HG03097 (cell line): ENCODE measurements at regions not wholly inside any gene's neighbourhood (a gene's known extent, or its start where the extent isn't known, plus 50 kb on each side); places are given as distances from the start of the nearest gene placed in this dataset.
"Not testable (repeated sequence)": the region's sequence is repeated elsewhere in the genome, so short reads cannot be mapped to it uniquely, and the experiment has no call there.

Source experiments
- ATAC-seq: cut with Tn5 transposase; IDR thresholded peaks from one replicate; pipeline ENCODE4 v1.9.1; 2021; ENCODE audit not compliant: unreplicated experiment, low FRiP score

DNA sequence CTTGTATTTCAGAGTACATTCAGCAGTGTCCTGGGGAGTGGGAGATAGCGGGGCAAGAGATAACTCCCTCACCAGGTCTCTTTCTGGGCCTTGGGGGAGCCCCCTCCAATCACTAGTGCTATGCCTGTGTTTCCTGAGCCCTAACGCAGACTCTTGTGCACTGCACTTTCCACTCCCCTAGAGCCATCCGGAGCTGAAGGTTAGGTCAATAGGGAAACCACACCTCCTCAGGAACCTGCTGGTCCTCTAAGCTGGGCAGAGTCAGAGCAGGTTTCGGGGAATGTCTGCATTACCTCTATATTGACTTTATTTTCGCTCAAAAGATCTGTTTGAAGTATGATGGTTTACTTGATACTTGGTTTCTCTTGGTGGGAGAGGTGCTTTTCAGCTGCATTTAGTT, 617.0 kb upstream of the ROBO1 start:
- ATAC-seq: no peak

DNA sequence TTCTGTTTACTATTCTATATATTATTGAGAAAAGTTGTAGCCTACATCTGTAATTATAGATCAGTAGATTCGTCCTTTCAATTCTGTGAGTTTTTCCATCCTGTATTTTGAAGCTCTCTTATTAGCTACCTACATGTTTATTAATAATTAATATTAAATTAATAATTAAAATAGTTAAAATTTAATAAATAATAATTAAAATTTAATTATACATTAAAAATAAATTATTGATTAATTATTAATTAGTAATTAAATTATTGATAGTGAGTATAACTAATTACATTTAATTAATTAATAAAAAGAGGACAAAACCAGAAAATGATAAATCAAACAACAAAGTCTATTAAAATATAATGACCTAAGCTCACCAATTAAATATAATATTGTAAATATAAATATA, 606.6 kb upstream of the ROBO1 start:
- no peak for ATAC-seq

DNA sequence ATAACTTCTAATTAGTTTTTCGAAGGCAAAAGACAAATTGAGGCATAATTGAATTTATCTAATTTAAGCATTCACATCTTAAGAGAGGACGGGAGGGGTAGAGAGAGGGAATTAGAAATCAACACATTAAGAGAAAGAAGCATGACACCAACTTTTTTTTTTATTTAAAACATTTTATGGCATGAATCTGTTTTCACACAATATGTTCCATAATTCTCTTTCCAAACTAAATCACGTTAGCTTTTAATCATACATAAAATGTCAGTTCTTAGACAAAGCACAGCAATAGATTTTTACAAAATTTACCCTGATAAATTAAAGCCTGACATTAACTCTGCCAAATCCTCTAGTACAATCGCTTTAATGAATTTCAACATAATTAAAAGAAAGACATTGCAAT, 600.8 kb upstream of the ROBO1 start:
- no peak for ATAC-seq

DNA sequence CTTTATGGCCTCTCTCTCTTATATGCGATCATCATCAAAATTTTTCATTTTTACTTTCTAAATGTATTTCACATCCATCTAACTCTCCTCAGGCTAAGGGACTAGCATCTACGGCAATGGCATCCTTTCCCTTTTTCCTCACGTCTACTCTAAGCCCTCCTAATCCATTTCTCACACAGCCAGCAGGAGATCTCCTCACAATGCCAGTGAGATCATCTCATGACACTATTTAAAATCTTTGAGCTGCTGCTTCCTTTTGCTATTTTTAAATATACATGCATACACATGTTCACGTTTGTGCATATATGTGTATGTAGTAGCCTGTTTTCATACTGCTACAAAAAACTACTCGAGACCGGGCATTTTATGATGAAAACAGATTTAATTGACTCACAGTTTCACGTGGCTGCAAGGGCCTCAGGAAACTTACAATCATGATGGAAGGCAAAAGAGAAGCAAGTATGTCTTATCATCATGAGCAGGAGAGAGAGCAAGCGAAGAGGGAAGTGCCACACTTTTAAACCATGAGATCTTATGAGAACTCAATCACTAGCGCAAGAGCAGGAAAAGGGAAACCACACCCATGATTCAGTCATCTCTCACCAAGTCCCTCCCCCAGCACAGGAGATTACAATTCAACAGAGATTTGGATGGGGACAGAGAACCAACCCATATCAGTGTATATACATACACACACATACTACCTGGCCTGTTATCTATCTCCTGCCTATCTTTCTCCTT, 599.2 kb upstream of the ROBO1 start:
- ATAC-seq: no peak

DNA sequence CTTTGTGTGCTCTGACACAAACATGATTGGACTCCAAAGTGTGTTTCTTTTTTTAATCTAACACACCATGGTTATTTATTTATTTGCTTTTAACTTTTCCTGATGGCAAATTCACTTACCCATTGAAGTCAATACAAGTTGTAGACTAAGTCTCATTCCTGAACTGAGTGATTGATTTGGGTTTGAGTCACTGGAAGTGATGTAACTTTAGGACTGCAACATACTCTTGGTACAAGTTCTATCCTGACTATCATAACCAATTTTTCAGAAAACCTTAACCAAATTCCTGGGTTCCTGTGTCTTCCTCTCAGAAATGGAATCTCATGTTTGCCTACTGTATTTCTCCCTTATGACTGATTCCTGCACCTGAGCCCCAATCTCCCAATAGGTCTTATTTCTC, 590.0 kb upstream of the ROBO1 start:
- no peak for ATAC-seq

DNA sequence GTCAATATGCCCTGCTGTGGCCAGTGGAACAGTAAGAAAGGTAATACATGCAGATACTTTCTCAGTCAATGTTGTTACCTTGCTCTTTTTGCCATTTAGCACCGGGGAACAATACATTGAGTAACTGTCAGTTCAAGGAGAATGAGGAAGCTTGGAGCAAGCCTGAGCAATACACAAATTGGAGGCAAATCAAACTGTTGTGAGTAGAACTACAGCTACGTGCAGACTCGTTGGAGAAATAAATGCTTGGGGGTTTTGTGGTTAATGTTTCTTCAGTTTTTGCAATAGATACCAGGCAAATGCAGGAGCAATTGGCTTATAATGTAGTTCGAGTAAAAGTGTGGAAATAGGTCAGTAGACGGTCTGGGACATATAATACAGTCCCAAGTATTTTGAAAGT, 587.3 kb upstream of the ROBO1 start:
- ATAC-seq: no peak

DNA sequence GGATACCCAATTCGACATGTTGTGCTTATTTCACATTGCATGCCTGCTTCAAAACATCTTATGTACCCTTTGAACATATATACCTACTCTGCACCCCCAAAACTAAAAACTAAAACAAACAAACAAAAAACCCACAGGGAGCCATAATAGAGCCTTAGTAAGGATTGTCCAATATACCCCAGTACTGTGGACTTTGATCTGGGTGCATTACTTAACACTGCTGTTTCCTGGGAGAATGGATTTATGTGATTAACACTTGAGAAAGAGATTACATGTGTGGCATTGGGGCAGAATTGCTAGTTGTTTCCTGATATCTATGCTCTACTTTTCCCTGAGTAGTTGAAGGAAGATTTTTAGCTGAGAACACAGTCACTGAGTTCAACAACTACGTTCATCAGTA, 583.4 kb upstream of the ROBO1 start:
- no peak for ATAC-seq

DNA sequence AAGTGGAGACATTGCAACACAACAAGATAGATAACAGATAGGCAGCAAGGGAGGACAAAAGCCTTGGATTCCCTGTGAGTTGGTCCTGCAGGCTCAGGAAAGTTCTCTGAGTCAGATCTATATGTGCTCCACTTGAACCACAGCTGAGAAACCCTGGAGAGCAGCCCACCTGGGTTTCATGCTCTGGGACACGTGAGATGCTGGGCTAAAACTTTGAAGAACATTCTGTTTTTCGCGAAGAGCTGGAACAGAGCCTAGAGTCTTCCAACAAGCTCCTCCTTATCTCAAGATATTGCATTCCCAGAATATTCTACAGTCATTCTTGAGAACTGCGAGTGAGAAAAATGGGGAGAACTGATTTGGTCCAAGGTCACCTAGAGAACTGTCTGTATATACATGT, 583.0 kb upstream of the ROBO1 start:
- no peak for ATAC-seq

DNA sequence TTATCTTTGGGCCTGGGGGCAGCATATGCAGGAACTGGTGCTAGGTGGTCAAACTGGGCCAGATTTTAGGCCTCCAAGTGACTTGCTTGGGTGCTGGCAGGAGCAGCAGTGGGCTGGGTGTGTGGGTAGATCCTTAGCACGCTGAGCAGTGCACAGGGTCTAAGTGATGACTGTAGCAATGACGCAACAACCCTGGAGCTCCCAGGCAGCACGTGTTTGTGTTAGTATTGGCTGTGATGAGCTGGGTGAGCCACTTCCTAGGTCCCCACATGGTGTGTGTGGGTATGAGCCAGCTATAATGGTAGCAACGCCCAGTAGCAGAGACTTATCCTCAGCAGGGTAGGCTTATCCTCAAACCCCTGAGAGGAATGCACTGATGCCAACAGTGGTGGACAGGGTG, 570.6 kb upstream of the ROBO1 start:
- ATAC-seq: no peak

DNA sequence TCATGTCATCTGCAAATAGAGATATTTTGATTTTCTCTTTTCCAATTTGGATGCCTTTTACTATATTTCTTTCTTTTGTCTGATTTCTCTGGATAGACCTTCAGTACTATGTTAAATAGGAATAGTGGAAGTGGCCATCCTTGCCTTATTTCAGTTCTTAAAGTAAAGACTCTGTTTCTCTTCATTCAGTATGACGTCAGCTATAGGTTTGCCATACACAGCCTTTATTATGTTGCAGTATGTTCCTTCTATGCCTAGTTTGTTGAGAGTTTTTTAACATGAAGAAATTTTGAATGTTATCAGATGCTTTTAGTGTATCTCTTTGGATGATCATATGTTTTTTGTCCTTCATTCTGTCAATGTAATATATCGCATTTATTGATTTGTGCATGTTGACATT, 566.7 kb upstream of the ROBO1 start:
- ATAC-seq: no peak

DNA sequence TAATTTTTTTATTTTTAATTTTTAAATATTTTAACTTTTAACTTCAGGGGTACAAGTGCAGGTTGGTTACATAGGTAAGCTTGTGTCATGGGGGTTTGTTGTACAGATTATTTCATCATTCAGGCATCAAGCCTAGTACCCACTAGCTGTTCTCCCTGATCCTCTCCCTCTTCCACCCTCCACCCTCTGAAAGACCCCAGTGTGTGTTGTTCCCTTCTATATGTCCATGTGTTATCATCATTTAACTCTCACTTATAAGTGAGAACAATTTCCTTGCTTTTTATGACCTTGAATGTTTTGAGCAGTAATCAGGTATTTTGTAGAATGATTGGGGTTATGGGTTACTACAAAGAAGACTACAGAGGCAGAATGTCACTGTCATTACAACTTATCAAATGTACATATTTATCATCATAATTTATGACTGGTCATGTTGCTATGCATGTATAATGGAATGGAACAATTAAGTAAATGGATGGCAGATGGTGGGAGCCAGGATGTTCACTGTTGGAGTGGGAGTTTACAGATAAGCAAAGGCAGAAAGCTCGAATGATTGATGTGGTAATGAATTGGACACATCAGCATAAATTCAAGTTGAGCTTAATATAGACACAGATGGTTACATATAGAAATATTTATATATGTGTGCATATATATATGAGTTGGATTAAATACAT, 563.8 kb upstream of the ROBO1 start:
- no peak for ATAC-seq

DNA sequence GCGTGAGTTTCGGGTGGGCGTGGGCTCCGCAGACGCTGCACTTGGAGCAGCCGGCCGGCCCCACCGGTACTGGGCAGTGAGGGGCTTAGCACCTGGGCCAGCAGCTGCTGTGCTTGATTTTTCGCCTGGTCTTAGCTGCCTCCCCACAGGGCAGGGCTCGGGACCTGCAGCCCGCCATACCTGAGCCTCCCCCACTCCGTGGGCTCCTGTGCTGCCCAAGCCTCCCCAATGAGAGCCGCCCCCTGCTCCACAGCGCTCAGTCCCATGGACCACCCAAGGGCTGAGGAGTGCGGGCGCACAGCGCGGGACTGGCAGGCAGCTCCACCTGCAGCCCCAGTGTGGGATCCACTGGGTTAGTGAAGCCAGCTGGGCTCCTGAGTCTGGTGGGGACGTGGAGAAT, 546.7 kb upstream of the ROBO1 start:
- ATAC-seq: not testable (repeated sequence)

DNA sequence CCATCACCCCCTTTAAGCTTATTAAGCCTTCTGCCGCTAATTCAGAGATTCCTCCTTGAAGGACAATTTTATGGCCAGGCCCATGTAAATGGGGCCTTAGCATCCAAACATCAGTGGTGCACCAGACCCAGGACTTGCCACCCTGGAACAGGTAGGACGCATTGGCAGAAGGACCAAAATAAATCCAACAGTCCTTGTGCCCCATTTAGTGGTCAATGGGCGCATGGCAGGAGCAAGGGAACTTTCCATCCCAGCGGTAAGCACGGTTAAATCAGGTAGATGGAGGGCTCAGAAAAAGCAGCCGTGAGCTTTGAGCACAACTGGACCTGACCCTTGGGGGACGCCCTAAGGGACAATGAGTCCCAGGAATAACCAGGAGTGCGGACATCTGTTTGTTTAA, 540.8 kb upstream of the ROBO1 start:
- no peak for ATAC-seq

DNA sequence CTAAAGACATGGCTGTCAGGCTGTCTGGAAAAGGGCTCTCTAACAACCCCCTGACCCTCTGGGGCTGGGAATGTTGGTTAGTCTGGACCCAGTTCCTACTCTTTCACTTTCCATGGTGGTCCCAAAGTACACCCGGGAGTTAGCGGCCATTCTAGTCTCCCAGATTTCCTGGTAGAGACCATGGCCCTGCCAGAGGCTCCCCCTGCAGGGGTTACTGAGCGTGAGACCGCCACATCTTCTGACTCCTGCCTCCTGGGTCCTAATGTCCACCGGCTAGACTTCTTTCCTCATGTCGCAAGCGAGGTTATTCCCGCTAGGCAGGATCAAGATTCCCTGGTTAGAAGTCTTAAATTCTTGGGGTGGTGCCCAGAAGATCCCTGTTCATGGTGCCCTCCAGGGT, 540.0 kb upstream of the ROBO1 start:
- no peak for ATAC-seq

DNA sequence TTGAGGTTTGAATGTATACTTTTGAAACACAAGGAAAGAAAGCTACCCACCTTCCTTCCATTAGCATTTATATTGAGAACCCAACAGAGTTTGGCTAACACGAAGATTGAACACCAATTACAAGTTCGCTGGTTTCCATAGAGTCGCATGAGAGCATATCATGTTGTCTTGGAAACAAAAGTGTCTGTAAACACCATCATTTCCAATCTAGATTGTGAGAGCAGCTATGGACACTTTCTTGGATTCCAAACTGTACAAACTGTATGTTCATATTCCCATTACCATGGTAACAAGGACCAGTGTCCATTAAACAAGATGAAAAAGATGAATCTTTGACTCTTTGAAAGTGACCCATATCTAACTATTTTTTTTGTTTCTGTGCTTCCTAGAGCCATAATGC, 529.9 kb upstream of the ROBO1 start:
- no peak for ATAC-seq

DNA sequence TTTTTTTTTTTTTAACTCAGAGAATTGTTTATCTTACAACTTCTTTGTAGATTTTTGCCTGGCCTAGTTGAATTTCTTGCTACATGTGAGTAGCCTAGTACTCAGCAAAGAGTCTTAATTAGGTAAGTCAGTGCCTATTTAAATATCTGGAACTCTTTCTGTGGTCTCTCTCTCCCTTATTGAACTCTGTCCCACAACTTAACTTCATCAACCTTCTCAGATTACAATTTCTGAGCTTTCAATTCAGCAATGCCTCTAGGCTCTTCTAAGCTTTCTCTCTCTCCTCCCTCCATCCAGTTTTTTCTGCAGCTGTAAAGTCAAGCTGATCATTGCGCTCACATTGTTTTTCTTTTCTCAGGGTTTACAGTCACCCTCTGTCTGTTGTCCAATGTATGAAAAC, 517.6 kb upstream of the ROBO1 start:
- no peak for ATAC-seq

DNA sequence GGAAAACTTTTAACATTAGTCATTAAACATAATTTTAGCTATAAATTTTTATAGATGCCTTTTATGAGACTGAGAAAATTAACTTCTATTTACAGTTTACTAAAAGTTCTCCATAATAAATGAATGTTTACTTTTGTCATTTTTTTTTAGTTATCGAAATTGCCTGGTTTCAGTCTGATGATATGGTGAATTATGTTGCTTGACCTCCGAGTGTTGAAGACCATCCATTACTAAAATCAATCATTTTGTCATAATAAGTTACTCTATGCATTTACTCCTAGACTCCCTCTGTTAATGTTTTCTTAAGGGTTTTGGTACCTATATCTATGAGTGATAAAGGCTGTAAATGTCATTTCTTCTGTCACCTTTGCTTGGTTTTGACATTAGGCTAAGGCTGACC, 516.0 kb upstream of the ROBO1 start:
- ATAC-seq: no peak

DNA sequence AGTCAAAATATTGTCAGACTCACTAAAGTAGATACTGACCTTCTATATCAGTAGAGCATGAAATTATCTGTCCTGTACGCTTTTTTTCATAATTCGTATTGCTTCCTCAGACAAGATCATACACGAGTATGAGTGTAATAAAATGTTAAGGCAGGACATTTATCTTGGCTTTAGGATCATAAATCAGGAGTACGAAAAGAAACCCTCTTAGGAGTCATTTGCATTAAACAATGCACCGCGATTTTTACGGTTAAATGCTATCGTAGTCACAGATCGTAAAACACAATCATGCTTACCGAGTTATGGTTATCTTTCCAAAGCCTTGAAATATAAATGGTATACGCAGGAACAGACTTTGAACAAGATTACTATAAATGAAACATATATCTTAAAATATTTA, 510.3 kb upstream of the ROBO1 start:
- ATAC-seq: no peak

DNA sequence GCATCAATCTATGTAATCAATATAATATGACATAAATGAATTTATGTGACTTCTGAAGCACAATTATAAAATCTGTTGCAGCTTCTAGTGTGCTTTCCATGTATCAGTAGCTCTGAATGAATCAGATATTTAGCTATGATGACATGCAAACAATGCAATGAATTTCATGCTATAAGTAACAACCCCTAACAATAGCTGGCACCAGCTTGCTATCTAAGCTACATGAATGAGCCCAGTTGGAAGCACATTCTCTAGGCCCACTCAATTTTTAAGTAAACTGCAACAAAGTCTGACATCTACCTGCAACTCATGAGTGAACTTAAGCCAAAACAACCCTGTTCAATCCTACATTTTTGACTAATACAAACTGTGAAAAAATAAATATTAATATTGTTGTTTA, 507.3 kb upstream of the ROBO1 start:
- no peak for ATAC-seq

DNA sequence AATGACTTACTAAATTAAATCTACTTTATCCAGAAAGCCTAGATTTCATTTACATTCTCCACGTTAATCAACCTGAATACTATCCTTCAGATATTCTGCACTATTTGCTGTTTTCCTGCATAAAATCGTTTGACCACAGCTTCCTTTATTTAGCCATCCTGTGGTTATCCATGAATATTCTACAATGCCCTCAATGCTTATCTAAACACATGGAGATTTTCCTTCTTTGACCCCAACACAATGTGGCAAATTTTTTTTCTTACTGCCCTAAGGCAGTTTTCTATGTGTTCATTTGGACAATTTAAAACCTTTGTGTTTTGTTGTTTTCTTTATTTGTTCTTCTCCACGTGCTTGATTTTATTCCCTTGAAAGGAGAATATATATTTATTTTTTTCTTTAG, 495.5 kb upstream of the ROBO1 start:
- ATAC-seq: no peak

DNA sequence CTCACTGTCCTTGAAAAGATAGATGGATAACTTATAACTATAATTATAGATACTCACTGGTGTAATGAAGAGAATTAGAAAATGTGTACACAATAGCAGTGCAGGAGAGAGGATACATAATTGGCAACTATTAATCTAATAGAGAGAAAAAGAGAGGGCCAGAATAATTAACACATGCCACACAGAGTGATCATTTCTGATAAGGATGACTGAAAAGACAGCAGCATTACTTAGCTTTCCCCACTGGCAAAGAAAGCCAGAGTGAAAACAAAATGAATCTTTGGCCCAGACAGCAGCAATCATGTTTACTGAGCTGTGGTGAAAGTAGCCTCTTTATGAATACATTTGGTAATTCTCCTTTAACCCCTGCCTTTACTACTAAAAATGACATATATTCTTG, 493.3 kb upstream of the ROBO1 start:
- ATAC-seq: no peak

DNA sequence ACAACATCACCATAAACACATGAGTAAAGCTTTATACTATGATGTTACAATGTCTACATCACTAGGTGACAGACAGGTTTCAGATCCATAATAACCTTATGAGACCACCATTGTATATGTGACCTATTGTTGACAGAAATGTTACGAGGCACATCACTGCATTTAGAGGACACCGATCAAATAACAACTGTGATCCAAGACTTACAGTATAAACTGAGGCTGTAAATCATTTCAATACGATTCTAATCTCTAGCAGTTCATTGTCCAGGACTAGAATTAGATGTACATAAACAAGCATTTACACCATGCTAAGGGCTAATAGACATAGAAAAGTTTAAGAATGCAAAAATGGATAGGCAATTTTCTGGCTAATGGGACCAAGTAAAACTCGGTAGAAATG, 491.9 kb upstream of the ROBO1 start:
- ATAC-seq: no peak

DNA sequence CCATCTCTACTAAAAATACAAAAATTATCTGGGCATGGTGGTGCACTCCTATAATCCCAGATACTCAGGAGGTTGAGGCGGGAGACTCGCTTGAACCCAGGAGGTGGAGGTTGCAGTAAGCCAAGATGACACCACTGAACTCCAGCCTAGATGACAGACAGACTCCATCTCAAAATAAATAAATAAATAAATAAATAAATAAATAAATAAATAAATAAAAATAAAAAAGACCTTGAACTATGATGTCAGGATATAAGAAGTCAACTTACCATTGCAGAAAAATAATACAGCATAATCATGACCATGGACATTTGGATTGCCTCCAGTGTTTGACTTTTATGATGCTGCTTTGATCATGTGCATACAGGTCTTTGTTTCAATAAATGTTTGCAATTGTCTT, 484.3 kb upstream of the ROBO1 start:
- ATAC-seq: no peak
